IPS DF 4.7 (cell line): ENCODE measurements at regions not wholly inside any gene's neighbourhood (a gene's known extent, or its start where the extent isn't known, plus 50 kb on each side); places are given as distances from the start of the nearest gene placed in this dataset.
"Not testable (repeated sequence)": the region's sequence is repeated elsewhere in the genome, so short reads cannot be mapped to it uniquely, and the experiment has no call there.

Experiments used
- DNase-seq: peaks from one replicate; pipeline ENCODE4 v3.0.0-alpha.2; 2013; ENCODE audit warnings: low spot score; ENCODE audit errors: extremely low read depth

GRCh38 chr5:172529896-172530295 lies 75.6 kb upstream of the SH3PXD2B start:
- DNase-seq = no peak

- DNase-seq = no peak
Measured at GRCh38 chr5:172528440-172528839, 74.1 kb upstream of the SH3PXD2B start.

- DNase-seq = no peak
Measured at GRCh38 chr5:172527559-172527958, 73.2 kb upstream of the SH3PXD2B start.

GRCh38 chr5:172525996-172526360 lies 71.7 kb upstream of the SH3PXD2B start:
- DNase-seq = no peak

GRCh38 chr5:172525307-172525995 lies 71.1 kb upstream of the SH3PXD2B start:
- DNase-seq = no peak

- DNase-seq = no peak
Measured at GRCh38 chr5:172524573-172525021, 70.3 kb upstream of the SH3PXD2B start.

GRCh38 chr5:172523146-172523745 lies 68.9 kb upstream of the SH3PXD2B start:
- no peak for DNase-seq

- no peak for DNase-seq
Measured at GRCh38 chr5:172521338-172521932, 67.1 kb upstream of the SH3PXD2B start.

- DNase-seq = no peak
Measured at GRCh38 chr5:172511952-172512351, 57.6 kb upstream of the SH3PXD2B start.

GRCh38 chr5:172509405-172509781 lies 55.1 kb upstream of the SH3PXD2B start:
- DNase-seq = no peak

GRCh38 chr5:172508471-172509404 lies 54.4 kb upstream of the SH3PXD2B start:
- no peak for DNase-seq

- DNase-seq = not testable (repeated sequence)
Measured at GRCh38 chr5:172507485-172507884, 53.2 kb upstream of the SH3PXD2B start.

GRCh38 chr5:172506921-172507320 lies 52.6 kb upstream of the SH3PXD2B start:
- no peak for DNase-seq

GRCh38 chr5:172506251-172506650 lies 51.9 kb upstream of the SH3PXD2B start:
- no peak for DNase-seq

GRCh38 chr5:172505845-172506244 lies 51.5 kb upstream of the SH3PXD2B start:
- DNase-seq = no peak

GRCh38 chr5:172505403-172505759 lies 51.1 kb upstream of the SH3PXD2B start:
- no peak for DNase-seq

GRCh38 chr5:172504701-172505402 lies 50.5 kb upstream of the SH3PXD2B start:
- no peak for DNase-seq

- no peak for DNase-seq
Measured at GRCh38 chr5:172503925-172504700, 49.8 kb upstream of the SH3PXD2B start.
